HG02798 (cell line): ENCODE measurements at regions not wholly inside any gene's neighbourhood (a gene's known extent, or its start where the extent isn't known, plus 50 kb on each side); places are given as distances from the start of the nearest gene placed in this dataset.

Experiments
- ATAC-seq: cut with Tn5 transposase; IDR thresholded peaks from one replicate; pipeline ENCODE4 v1.9.1; 2021; ENCODE audit warnings: mild to moderate bottlenecking; ENCODE audit not compliant: unreplicated experiment, poor library complexity

- ATAC-seq = no peak
These were observed 628.2 kb downstream of the PTPRU start for GRCh38 chr1:29864431-29865022.

DNA sequence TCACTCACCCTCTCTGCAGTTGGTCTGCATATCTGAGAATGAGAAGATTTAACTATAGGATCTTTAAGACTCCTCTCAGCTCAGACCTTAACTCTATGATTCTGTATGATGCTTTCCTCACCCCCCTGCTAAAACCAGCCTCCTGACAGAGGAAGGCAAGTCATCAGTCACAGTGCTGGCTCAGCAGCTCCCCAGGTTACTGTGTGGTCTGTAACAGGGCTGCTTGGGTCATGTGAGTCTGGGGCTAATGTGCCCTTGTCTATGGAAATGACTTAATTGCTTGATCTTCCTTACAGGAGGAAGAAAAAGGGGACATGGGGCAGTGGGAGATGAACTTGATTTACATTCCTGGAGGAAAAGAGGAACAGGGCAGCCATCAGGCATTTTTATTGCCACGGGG, 625.6 kb downstream of the PTPRU start:
- ATAC-seq = no peak

DNA sequence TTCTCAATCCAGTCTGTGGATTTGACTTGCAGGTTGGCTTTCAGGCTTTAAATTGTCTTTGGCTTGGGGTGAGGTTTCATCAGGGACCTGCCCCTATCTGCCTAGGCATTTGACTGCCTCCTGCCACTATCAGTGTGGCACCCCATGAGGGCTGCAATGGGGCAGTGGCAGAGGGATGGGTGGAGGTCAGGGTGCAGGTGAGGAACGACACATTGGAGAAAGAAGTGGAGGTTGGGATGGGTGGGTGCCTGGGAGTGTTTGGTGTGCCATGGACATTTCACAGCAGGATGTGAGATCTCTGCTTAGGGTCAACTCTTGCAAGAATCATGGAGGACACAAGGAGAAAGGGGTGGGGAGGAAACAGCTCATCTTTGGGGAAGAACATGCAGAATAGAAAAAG, 625.1 kb downstream of the PTPRU start:
- ATAC-seq = no peak

- no peak for ATAC-seq
These were observed 624.4 kb downstream of the PTPRU start for GRCh38 chr1:29860681-29861080.

GRCh38 chr1:29860056-29860455, 623.7 kb downstream of the PTPRU start:
- ATAC-seq = no peak

DNA sequence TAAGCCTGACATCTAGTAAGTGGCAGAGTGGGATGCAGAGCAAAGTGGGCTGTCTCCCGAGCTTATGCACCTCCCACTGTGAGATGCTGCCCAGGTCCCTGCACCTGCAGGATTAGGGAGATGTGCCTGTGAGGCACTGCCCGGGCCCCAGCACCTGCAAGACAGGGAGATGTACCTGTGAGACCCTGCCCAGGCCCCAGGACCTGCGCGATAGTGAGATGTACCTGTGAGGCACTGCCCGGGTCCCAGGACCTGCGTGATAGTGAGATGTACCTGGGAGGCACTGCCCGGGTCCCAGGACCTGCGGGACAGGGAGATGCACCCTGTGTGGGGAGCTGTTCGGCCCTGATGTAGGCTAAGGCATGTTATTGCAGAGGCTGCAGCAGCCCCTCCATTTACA, 622.8 kb downstream of the PTPRU start:
- ATAC-seq = no peak

GRCh38 chr1:29858646-29859045, 622.3 kb downstream of the PTPRU start:
- ATAC-seq = no peak

GRCh38 chr1:29856340-29857114, 620.2 kb downstream of the PTPRU start:
- no peak for ATAC-seq

- no peak for ATAC-seq
These were observed 619.3 kb downstream of the PTPRU start for GRCh38 chr1:29855561-29856160.

DNA sequence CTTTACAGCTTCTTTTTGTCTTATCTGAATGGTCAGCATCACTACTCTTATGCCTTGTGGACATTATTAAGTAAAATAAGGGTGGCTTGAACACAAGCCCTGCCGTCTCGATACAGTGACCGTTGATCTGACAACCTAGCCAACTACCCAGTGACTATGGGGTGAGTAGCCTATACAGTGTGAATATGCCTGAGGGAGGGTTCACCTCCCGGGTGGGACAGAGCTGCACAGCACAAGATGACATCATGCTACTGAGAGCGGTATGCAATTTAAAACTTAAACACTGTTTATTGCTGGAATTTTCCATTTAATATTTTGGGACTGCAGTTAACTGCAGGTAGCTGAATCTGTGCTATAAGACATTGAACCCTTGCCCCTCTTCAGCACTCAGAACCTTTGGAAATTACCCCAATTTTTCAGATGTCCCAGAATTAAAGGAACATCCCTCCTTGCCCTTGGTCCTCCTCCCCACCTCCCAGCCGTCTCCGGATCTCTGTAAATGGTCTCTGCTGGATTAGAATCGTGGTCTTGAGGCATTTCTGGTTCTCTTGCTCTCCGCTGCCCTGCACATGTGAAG, 618.5 kb downstream of the PTPRU start:
- ATAC-seq = no peak

GRCh38 chr1:29853716-29854330, 617.5 kb downstream of the PTPRU start:
- ATAC-seq = no peak

DNA sequence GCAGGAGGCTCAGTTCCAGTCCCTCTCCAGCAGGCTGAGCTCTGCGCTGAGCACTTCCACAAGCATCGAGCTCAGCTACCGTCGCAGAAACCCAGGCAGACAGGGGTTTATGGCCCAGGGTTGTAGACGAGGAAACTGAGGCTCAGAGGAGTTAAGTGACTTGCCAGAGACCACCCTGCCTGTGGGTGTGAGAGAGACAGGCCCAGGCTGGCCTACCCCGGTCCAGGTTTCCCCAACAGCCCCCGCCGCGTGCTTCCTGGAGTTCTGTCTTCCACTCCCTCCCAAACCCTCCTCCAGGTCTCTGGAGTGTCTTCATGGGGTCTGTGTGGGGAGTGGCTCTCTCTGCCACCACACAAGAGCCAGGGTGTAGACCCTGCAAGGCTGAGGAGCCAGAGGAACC, 615.9 kb downstream of the PTPRU start:
- no peak for ATAC-seq

DNA sequence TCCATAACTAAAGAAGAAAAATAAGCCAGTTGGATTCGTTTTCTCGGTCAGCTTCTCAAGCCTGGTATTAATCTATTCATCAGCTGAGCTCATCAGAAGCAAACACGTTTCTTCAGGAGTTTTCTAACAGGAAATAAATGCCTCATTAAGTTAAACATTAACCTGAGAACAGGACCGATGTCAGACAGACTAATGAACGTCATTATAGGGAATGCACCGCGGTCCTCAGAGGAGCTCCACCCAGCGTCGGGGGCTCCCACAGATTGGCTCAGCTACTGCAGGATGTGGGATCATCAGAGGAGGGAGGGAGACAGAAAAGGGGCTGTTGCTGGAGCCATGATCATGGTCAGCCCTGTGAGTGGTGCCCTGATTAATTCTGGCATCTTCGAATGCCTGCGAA, 615.4 kb downstream of the PTPRU start:
- no peak for ATAC-seq

- no peak for ATAC-seq
These were observed 613.9 kb downstream of the PTPRU start for GRCh38 chr1:29849991-29850757.

DNA sequence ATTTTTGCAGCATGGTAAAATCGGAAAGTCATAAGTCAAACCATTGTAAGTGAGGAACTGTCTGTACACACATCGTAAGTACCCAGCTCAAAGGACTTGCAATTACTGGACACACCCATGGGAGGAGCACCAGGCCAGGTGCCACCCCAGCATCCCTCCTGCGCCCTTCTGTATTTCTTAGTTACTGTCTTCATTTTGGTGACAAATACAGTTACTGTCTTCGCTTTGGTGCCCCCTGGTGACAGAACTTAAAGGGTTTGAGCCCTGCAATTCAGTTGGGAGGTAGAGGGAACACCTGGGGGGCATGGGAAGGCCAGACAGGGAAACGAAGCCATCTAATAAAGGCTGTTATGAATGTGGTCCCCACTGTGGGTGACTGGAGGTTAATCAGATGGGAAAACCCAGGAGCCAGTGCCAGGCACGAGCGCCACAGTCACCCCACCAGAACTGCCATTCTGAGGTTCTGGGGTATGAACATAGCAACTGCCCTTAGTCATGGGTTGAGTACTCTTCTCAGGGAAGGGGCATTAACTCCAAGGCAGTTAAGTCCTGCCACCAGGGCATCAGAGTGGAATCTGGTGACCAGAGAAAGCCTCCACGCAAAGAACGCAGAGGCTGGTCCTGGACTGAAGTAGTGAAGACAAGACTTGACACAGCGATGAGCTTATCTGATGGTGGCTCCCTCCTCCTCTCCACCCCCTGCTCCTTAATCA, 612.9 kb downstream of the PTPRU start:
- no peak for ATAC-seq

GRCh38 chr1:29845910-29846309, 609.6 kb downstream of the PTPRU start:
- ATAC-seq = no peak

- no peak for ATAC-seq
These were observed 605.8 kb downstream of the PTPRU start for GRCh38 chr1:29842130-29842529.

DNA sequence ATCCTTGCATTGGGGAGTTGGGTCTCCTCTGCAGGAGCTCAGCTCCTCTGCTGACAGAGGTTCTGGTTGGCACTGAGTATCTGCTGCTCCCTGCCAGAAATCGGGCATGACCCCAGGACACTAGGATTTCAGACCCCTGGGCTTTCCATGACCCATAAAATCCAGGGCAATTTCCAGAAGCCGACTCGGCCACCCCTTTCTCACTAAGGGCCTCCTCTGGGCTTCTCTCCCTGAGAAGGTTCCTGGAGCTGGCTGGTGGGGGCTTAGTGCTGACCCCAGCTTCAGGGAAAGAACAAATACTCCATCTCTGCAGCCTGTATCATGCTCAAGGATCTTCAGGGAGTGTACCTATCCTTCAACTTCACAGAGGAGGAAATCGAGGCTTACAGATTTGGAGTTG, 603.4 kb downstream of the PTPRU start:
- no peak for ATAC-seq

DNA sequence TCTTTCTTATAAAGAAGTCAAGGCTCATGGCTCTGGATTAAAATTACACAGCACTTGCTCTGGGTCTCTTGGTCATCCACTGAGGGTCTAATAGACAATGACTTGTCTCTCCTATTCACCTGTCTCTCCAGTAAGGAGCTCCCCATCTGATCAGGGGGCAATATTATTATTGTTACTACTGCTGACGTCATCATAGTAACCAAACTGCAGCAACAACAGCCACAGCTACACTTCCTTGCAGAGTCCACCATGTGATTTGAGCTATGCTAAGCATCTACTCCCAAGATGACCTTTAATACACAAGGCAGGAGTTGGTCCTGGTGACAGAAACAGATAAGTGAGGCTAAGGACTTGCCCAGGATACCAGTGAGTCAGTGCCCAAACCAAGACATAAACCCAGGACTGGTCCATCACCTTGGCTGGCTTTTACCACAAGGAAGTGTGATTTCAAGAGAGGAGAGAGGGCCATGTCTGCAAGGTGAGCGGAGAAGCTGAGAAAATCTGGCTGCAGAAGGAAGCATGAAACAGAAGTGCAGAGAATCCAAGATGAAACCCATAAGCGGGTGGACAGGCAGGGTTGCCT, 602.5 kb downstream of the PTPRU start:
- no peak for ATAC-seq
